Mammary epithelial cell (primary cell): ENCODE measurements at regions not wholly inside any gene's neighbourhood (a gene's known extent, or its start where the extent isn't known, plus 50 kb on each side); places are given as distances from the start of the nearest gene placed in this dataset.

Experiments
- EZH2 ChIP-seq: IDR thresholded peaks from 2 replicates; pipeline ENCODE4 v1.6.1; 2012; ENCODE audit warnings: low read length, inconsistent platforms, borderline replicate concordance
- TF ChIP-seq, protein P1 (sequence below), 2 donors: IDR thresholded peaks in 1 of 2; conservative IDR thresholded peaks in 1 of 2; 2 replicates each; pipeline ENCODE4 v1.5.1; 2011 to 2012; ENCODE audit warnings: inconsistent platforms in 2 of 2, low read length in 2 of 2, mild to moderate bottlenecking in 2 of 2, control low read depth in 1 of 2, low read depth in 1 of 2; ENCODE audit not compliant: insufficient read depth in 1 of 2; ENCODE audit errors: extremely low read depth in 1 of 2

DNA sequence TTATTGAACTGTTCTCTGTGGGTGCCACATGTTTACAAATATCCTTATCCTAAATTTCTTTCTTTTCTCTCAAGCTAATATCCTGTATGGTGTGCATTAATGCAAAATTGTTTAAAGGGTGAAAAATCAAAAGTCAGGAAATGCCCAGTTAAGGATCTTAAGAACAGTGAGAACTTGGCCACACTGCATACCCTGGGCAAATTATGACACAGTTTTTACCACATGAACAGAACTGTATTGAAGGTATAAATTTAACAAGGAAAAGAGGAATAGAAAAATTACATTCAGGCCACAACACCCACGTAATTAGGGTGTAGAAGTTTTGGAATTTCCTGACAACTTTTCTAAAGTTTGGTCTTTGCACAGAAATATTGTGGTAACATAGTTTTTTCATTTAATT is 94.4 kb upstream of the HCCS start:
- TF ChIP-seq, protein P1, sequence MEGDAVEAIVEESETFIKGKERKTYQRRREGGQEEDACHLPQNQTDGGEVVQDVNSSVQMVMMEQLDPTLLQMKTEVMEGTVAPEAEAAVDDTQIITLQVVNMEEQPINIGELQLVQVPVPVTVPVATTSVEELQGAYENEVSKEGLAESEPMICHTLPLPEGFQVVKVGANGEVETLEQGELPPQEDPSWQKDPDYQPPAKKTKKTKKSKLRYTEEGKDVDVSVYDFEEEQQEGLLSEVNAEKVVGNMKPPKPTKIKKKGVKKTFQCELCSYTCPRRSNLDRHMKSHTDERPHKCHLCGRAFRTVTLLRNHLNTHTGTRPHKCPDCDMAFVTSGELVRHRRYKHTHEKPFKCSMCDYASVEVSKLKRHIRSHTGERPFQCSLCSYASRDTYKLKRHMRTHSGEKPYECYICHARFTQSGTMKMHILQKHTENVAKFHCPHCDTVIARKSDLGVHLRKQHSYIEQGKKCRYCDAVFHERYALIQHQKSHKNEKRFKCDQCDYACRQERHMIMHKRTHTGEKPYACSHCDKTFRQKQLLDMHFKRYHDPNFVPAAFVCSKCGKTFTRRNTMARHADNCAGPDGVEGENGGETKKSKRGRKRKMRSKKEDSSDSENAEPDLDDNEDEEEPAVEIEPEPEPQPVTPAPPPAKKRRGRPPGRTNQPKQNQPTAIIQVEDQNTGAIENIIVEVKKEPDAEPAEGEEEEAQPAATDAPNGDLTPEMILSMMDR (conservative IDR thresholded peaks at IDR 0.05 in 1 of 2, IDR thresholded peaks at IDR 0.05 in 1 of 2; ENCODE audit: extremely low read depth in 1 of 2, insufficient read depth in 1 of 2, low read depth in 1 of 2, low read length in 2 of 2) = no peak
- TF ChIP-seq EZH2 = no peak
